ENCODE measurements at regions not wholly inside any gene's neighbourhood (a gene's known extent, or its start where the extent isn't known, plus 50 kb on each side); places are given as distances from the start of the nearest gene placed in this dataset.

DNA sequence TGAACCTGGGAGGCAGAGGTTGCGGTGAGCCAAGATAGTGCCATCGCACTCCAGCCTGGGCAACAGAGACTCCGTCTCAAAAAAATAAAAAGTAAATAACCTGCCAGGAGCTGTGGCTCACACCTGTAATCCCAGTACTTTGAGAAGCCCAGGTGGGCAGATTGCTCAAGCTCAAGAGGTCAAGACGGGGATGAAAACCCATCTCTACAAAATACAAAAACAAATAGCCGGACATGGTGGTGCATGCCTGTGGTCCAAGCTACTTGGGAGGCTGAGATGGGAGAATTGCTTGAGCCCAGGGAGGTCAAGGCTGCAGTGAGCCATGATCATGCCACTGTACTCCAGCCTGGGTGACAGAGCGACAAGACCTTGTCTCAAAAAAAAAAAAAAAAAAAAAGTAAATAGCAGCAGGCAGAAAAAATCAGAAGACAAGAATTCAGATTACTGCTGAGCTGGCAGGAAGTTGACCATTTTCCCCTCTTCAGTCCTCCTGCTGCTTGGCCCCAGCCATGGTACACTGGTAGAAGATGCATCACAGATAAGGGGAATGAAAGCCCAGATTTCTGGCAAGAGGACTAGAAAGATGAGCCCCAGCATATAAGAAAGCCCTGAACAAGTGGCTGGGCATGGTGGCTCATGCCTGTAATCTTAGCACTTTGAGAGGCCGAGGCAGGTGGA is 97.6 kb downstream of the TOMM20 start:
- intact Hi-C loops (cut with DNase I), result no loop called here
- H3K27me3 ChIP-seq, result no peaks in the 10 kb centered on the region
- DNase-seq, result no peak
- TF ChIP-seq, protein P1, sequence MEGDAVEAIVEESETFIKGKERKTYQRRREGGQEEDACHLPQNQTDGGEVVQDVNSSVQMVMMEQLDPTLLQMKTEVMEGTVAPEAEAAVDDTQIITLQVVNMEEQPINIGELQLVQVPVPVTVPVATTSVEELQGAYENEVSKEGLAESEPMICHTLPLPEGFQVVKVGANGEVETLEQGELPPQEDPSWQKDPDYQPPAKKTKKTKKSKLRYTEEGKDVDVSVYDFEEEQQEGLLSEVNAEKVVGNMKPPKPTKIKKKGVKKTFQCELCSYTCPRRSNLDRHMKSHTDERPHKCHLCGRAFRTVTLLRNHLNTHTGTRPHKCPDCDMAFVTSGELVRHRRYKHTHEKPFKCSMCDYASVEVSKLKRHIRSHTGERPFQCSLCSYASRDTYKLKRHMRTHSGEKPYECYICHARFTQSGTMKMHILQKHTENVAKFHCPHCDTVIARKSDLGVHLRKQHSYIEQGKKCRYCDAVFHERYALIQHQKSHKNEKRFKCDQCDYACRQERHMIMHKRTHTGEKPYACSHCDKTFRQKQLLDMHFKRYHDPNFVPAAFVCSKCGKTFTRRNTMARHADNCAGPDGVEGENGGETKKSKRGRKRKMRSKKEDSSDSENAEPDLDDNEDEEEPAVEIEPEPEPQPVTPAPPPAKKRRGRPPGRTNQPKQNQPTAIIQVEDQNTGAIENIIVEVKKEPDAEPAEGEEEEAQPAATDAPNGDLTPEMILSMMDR (IDR thresholded peaks at IDR 0.05), result no peak
- TF ChIP-seq POLR2A (IDR thresholded peaks at IDR 0.05), result no peak
- no peaks in the 10 kb centered on the region for H3K9me3 ChIP-seq
- 81% methylated on average over 7 of the region's 7 CpGs for WGBS (ENCODE audit: insufficient coverage, low coverage, low lambda C conversion rate, missing lambda C conversion rate)
- no peaks in the 10 kb centered on the region for H3K36me3 ChIP-seq
- no peak overlapping the region for H3K4me3 ChIP-seq
- no peaks in the 10 kb centered on the region for H3K4me1 ChIP-seq
- H3K27ac ChIP-seq, result no peak overlapping the region
- no peak for ATAC-seq

DNA sequence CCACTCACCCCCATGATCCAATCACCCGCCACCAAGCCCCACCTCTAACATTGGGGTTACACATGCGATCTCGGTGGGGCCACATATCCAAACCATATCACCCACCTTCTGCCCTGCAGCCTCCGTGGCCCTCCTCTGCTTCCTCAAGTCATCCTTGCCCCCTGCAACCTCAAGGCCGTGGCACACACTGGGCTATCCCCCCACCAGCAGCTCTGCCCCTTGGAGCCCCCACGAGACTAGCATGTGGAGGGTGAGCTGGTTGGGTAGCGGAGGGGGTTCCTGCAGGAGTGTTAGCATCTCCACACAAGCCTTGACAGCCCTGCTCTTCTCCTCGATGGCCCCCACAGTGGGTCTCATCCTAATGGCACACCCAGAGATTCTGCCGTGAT is 100.8 kb downstream of the TOMM20 start:
- ATAC-seq, result no peak
- no peaks in the 10 kb centered on the region for H3K4me1 ChIP-seq
- no peaks in the 10 kb centered on the region for H3K9me3 ChIP-seq
- H3K27me3 ChIP-seq, result no peaks in the 10 kb centered on the region
- intact Hi-C loops (cut with DNase I), result no loop called here
- TF ChIP-seq, protein P1 (IDR thresholded peaks at IDR 0.05), result no peak
- no peak for TF ChIP-seq POLR2A (IDR thresholded peaks at IDR 0.05)
- H3K4me3 ChIP-seq, result no peak overlapping the region
- DNase-seq, result no peak
- WGBS (ENCODE audit: insufficient coverage, low coverage, low lambda C conversion rate, missing lambda C conversion rate), result 90% methylated on average over 5 of the region's 9 CpGs
- no peaks in the 10 kb centered on the region for H3K36me3 ChIP-seq
- H3K27ac ChIP-seq, result no peak overlapping the region

DNA sequence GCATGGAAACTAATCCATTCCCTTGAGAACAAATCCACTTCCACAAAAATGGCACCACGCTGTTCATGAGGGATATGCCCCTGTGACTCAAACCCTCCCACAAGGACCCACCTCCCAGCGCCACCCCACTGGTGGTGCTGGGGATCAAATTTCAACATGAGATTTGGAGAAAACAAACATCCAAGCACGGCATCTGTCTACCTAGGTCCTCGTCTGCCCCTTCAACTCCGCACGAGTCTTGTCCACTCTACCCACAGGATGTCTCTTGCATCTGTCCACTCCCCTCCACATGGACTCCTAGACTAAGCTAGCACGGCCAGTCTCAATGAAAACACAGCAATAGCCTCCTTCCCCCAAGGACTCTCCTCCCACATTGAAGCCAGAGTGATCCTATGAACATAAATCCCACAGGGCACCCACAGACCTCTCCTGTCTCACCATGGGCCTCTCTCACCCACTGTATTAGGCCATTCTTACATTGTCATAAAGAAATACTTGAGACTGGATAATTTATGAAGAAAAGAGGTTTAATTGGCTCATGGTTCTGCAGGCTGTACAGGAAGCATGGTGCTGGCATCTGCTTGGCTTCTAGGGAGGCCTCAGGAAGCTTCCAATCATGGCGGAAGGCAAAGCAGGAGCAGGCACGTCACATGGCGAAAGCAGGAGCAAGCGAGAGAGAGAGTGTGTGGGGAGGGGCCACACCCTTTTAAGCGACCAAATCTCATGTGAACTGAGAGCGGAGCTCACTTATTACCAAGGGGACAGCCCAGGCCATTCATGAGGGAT is 101.4 kb downstream of the TOMM20 start:
- no peak for TF ChIP-seq POLR2A (IDR thresholded peaks at IDR 0.05)
- TF ChIP-seq, protein P1 (IDR thresholded peaks at IDR 0.05), result no peak
- 96% methylated on average over 8 of the region's 13 CpGs for WGBS (ENCODE audit: insufficient coverage, low coverage, low lambda C conversion rate, missing lambda C conversion rate)
- Histone ChIP-seq H3K27ac (no peak overlapping the region), H3K9me3 (no peaks in the 10 kb centered on the region), H3K4me1 (no peaks in the 10 kb centered on the region), H3K27me3 (no peaks in the 10 kb centered on the region), H3K36me3 (no peaks in the 10 kb centered on the region), H3K4me3 (no peak overlapping the region)
- ATAC-seq (no peak), DNase-seq (no peak)
- intact Hi-C loops (cut with DNase I), result no loop called here

DNA sequence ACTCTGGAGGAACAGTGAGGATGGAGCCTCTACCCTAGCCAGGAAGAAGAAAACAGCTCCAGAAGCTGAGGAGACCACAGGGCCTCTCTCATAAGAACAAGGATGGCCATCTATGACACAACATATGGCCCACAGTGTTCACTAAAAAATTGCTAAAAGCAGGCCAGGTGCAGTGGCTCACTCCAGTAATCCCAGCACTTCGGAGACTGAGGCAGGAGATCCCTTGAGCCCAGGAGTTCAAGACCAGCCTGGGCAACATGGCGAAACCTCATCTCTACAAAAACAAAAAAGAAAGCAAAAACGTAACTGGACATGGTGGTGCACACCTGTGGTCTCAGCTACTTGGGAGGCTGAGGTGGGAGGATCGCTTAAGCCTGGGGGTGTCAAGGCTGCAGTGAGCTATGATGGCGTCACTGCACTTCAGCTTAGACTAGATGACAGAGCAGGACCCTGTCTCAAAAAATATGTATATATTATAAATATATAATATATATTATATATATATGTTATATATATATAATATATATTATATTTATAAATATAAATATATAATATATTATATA is 103.1 kb downstream of the TOMM20 start:
- WGBS (ENCODE audit: insufficient coverage, low coverage, low lambda C conversion rate, missing lambda C conversion rate), result 95% methylated on average over 3 of the region's 5 CpGs
- TF ChIP-seq POLR2A (IDR thresholded peaks at IDR 0.05), result no peak
- TF ChIP-seq, protein P1 (IDR thresholded peaks at IDR 0.05), result no peak
- ATAC-seq, result no peak
- no peaks in the 10 kb centered on the region for H3K27me3 ChIP-seq
- no peaks in the 10 kb centered on the region for H3K4me1 ChIP-seq
- no peak overlapping the region for H3K27ac ChIP-seq
- no peaks in the 10 kb centered on the region for H3K9me3 ChIP-seq
- intact Hi-C loops (cut with DNase I), result no loop called here
- no peak for DNase-seq
- no peak overlapping the region for H3K4me3 ChIP-seq
- H3K36me3 ChIP-seq, result no peaks in the 10 kb centered on the region
